Suprapubic skin (tissue), 4 donors: ENCODE measurements at regions not wholly inside any gene's neighbourhood (a gene's known extent, or its start where the extent isn't known, plus 50 kb on each side); places are given as distances from the start of the nearest gene placed in this dataset.

Source experiments
- CTCF ChIP-seq, 2 donors: fragments of 200-600 bp in 1 of 2; fragments of 450-650 bp in 1 of 2; sonication (generic) in 1 of 2; IDR thresholded peaks; one replicate each; pipeline ENCODE4 v1.5.1; 2016 to 2019; ENCODE audit warnings: antibody characterized with exemption in 2 of 2, mild to moderate bottlenecking in 1 of 2, moderate library complexity in 1 of 2
- POLR2A ChIP-seq, 2 donors: fragments of 450-650 bp; IDR thresholded peaks; one replicate each; pipeline ENCODE4 v1.6.1; 2017; ENCODE audit warnings: antibody characterized with exemption in 2 of 2, mild to moderate bottlenecking in 2 of 2, moderate library complexity in 2 of 2
- POLR2AphosphoS5 ChIP-seq, 3 donors: sonication (generic); formaldehyde crosslinking; IDR thresholded peaks; one replicate each; pipeline ENCODE4 v1.6.1; 2017; ENCODE audit warnings: antibody characterized with exemption in 3 of 3

- TF ChIP-seq CTCF (IDR thresholded peaks at IDR 0.05), result no peak
- no peak for TF ChIP-seq POLR2A (IDR thresholded peaks at IDR 0.05)
- peak in 1 of 3 donors; percentile 21 for TF ChIP-seq POLR2AphosphoS5 (IDR thresholded peaks at IDR 0.05)
Observed at GRCh38 chr11:87398931-87399330, 361.2 kb downstream of the TMEM135 start.
